ENCODE measurements at regions not wholly inside any gene's neighbourhood (a gene's known extent, or its start where the extent isn't known, plus 50 kb on each side); places are given as distances from the start of the nearest gene placed in this dataset.

DNA sequence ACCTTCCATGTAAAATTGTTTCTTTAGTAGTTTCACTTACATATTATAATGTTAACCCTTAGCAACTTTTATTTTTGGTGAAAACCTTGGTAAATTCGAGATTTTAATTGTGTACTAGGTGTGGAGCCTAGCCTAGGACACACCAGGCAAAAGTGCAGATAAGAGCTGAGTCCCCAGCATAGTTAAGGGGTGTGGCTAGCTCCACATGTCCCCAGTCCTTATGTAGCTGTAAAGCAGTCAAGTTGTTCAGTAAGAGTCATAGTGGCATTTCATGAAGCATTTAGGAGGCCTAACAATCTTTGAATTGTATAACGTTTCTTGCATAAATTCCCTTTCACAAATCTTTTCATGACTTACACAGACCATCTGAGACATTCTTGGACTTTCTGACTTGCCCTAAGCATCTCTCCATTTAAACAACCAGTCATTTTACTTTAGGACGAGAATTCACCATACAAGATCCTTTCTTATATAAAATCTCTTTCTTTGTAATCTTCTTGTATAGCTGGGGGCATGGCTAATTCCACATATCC lies 53.8 kb upstream of the INHBA start:
- DNase-seq (ENCODE audit: low read depth in 4 of 4, low spot score in 3 of 4), result no peak

DNA sequence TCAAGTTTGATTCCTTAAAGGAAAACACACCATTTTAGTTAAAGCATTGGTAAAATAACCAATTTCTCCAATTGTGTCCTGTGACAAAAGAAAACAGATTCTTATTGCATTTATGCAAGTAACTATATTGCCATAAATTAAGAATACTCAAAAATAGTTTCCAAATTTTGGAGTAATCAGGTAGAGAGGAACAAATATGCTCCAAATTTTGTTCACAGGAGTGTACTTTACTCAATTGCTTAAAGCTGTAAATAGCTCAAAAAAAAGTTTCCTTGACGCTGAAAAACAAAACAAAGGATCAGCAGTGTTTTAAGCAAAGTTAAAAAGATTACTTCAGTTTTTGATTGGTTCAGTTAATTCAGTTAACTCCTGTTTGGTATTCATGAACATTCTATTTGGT lies 52.2 kb upstream of the INHBA start:
- no peak for DNase-seq (ENCODE audit: low read depth in 4 of 4, low spot score in 3 of 4)

DNA sequence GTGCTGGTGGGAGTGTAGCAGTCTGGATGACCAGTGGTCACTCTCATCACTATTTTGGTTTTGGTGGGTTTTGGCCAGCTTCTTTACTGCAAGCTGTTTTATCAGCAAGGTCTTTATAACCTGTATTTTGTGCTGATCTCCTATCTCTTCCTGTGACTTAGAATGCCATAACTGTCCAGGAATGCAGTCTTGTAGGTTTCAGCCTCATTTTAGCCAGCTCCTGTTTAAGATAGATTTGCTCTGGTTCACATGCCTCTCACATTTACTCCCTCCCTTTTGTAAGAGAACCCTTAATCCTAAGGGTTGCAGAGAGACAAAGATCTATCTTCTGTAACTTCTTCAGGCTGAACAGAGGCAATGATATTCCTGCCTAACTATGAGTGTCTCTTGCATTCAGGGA lies 51.2 kb upstream of the INHBA start:
- DNase-seq (ENCODE audit: low read depth in 4 of 4, low spot score in 3 of 4), result no peak

Data from left renal pelvis (tissue), 4 donors.